HG03442 (cell line): ENCODE measurements at regions not wholly inside any gene's neighbourhood (a gene's known extent, or its start where the extent isn't known, plus 50 kb on each side); places are given as distances from the start of the nearest gene placed in this dataset.

Experiments used
- ATAC-seq: cut with Tn5 transposase; IDR thresholded peaks from one replicate; pipeline ENCODE4 v1.9.1; 2021; ENCODE audit warnings: mild to moderate bottlenecking, moderate library complexity; ENCODE audit not compliant: unreplicated experiment

GRCh38 chr2:128490321-128490720 lies 171.7 kb upstream of the HS6ST1 start:
- ATAC-seq, result no peak

- ATAC-seq, result no peak
Measured at GRCh38 chr2:128490881-128491691, 172.4 kb upstream of the HS6ST1 start.

- ATAC-seq, result no peak
Measured at GRCh38 chr2:128491692-128492244, 173.1 kb upstream of the HS6ST1 start.

- ATAC-seq, result no peak
Measured at GRCh38 chr2:128492966-128493811, 174.5 kb upstream of the HS6ST1 start.

- no peak for ATAC-seq
Measured at GRCh38 chr2:128493880-128494279, 175.2 kb upstream of the HS6ST1 start.

- ATAC-seq, result no peak
Measured at GRCh38 chr2:128494307-128494639, 175.6 kb upstream of the HS6ST1 start.

GRCh38 chr2:128494640-128495321 lies 176.1 kb upstream of the HS6ST1 start:
- no peak for ATAC-seq

GRCh38 chr2:128495996-128496547 lies 177.4 kb upstream of the HS6ST1 start:
- no peak for ATAC-seq

- no peak for ATAC-seq
Measured at GRCh38 chr2:128496700-128497099, 178.0 kb upstream of the HS6ST1 start.

- no peak for ATAC-seq
Measured at GRCh38 chr2:128497461-128497860, 178.8 kb upstream of the HS6ST1 start.

- no peak for ATAC-seq
Measured at GRCh38 chr2:128498086-128498485, 179.4 kb upstream of the HS6ST1 start.

- no peak for ATAC-seq
Measured at GRCh38 chr2:128498589-128498988, 179.9 kb upstream of the HS6ST1 start.

- no peak for ATAC-seq
Measured at GRCh38 chr2:128499367-128500137, 180.9 kb upstream of the HS6ST1 start.

GRCh38 chr2:128500138-128500800 lies 181.6 kb upstream of the HS6ST1 start:
- ATAC-seq, result no peak

GRCh38 chr2:128501006-128501690 lies 182.5 kb upstream of the HS6ST1 start:
- no peak for ATAC-seq

GRCh38 chr2:128501700-128502099 lies 183.0 kb upstream of the HS6ST1 start:
- ATAC-seq, result no peak

GRCh38 chr2:128502200-128502599 lies 183.5 kb upstream of the HS6ST1 start:
- no peak for ATAC-seq

GRCh38 chr2:128502638-128503246 lies 184.1 kb upstream of the HS6ST1 start:
- no peak for ATAC-seq
